ENCODE measurements at regions not wholly inside any gene's neighbourhood (a gene's known extent, or its start where the extent isn't known, plus 50 kb on each side); places are given as distances from the start of the nearest gene placed in this dataset.

DNA sequence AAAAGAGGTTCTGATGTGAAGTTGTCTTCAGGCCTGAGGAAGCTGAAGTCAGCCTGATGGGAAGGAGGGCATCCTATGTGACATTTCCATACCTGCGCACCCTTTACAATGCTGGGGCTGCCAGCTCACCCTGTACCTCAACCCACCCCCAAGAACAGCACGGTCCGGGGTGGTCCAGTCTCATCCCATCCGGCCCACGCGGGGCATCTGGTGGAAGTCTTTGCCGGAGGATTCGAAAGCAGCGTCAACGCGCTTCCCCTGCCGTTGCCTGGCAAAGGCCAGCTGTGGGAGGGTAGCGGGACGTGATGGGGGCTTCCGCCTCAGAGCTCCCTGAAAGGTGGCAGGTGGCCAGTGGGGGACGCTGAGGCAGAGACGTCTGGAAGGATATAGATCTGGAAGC, 113.6 kb upstream of the ANKRD30BL start:
- TF ChIP-seq, protein P1, sequence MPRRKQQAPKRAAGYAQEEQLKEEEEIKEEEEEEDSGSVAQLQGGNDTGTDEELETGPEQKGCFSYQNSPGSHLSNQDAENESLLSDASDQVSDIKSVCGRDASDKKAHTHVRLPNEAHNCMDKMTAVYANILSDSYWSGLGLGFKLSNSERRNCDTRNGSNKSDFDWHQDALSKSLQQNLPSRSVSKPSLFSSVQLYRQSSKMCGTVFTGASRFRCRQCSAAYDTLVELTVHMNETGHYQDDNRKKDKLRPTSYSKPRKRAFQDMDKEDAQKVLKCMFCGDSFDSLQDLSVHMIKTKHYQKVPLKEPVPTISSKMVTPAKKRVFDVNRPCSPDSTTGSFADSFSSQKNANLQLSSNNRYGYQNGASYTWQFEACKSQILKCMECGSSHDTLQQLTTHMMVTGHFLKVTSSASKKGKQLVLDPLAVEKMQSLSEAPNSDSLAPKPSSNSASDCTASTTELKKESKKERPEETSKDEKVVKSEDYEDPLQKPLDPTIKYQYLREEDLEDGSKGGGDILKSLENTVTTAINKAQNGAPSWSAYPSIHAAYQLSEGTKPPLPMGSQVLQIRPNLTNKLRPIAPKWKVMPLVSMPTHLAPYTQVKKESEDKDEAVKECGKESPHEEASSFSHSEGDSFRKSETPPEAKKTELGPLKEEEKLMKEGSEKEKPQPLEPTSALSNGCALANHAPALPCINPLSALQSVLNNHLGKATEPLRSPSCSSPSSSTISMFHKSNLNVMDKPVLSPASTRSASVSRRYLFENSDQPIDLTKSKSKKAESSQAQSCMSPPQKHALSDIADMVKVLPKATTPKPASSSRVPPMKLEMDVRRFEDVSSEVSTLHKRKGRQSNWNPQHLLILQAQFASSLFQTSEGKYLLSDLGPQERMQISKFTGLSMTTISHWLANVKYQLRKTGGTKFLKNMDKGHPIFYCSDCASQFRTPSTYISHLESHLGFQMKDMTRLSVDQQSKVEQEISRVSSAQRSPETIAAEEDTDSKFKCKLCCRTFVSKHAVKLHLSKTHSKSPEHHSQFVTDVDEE (CRISPR knock-in tag; IDR thresholded peaks at IDR 0.05): no peak
- TF ChIP-seq ZC3H10 (CRISPR knock-in tag; IDR thresholded peaks at IDR 0.05): no peak
